RWPE2 (cell line): ENCODE measurements at regions not wholly inside any gene's neighbourhood (a gene's known extent, or its start where the extent isn't known, plus 50 kb on each side); places are given as distances from the start of the nearest gene placed in this dataset.

Experiments used
- ATAC-seq: fragments of 200-7000 bp; cut with Tn5 transposase; 3 replicates; pipeline ENCODE4 v1.9.1; 2021; ENCODE audit warnings: low read depth
- DNase-seq: peaks from one replicate; pipeline ENCODE4 v3.0.0-alpha.2; 2020; ENCODE audit warnings: low spot score
- H3K27ac ChIP-seq: fragments of 450-650 bp; 2 replicates; pipeline ENCODE4 v1.5.1; 2017; ENCODE audit warnings: mild to moderate bottlenecking; ENCODE audit not compliant: poor library complexity, severe bottlenecking
- H3K27me3 ChIP-seq: fragments of 250-450 bp; sonication (Bioruptor Pico); 2 replicates; pipeline ENCODE4 v1.5.1; 2021; ENCODE audit warnings: mild to moderate bottlenecking, moderate library complexity; ENCODE audit not compliant: insufficient read depth, poor library complexity, severe bottlenecking
- H3K36me3 ChIP-seq: fragments of 250-450 bp; sonication (Bioruptor Pico); 2 replicates; pipeline ENCODE4 v1.5.1; 2020; ENCODE audit warnings: low read depth, mild to moderate bottlenecking, moderate library complexity
- H3K4me1 ChIP-seq: fragments of 250-450 bp; sonication (Bioruptor Pico); 2 replicates; pipeline ENCODE4 v1.5.1; 2021; ENCODE audit warnings: mild to moderate bottlenecking, moderate library complexity; ENCODE audit not compliant: insufficient read depth, poor library complexity, severe bottlenecking
- H3K4me3 ChIP-seq: fragments of 250-450 bp; sonication (Bioruptor Pico); 2 replicates; pipeline ENCODE4 v1.5.1; 2021; ENCODE audit warnings: mild to moderate bottlenecking, moderate library complexity; ENCODE audit not compliant: severe bottlenecking
- H3K9me3 ChIP-seq: fragments of 250-450 bp; sonication (Bioruptor Pico); 2 replicates; pipeline ENCODE4 v1.5.1; 2021; ENCODE audit warnings: mild to moderate bottlenecking, moderate library complexity; ENCODE audit not compliant: severe bottlenecking
- TF ChIP-seq, protein P1 (sequence below): fragments of 450-650 bp; IDR thresholded peaks from one replicate; pipeline ENCODE4 v1.5.1; 2017; ENCODE audit warnings: mild to moderate bottlenecking, moderate library complexity; ENCODE audit not compliant: poor library complexity, severe bottlenecking

DNA sequence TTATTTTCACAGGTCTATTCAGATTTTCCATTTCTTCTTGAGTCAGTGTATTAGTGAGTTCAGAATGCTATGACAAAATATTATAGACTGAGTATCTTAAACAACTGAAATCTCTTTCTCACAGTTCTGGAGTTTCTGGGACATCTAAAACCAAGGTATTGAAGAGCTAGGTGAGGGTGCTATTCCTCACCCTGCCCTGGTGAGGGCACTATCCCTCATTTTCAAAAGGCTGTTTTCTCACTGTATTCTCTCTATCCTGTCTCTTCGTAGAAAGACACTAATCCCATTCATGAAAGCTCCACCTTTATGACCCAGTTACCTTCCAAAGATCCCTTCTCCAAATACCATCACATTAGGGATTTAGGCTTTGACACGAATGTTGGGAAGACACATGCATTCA, 1617.1 kb downstream of the PCDH9 start:
- DNase-seq = no peak

DNA sequence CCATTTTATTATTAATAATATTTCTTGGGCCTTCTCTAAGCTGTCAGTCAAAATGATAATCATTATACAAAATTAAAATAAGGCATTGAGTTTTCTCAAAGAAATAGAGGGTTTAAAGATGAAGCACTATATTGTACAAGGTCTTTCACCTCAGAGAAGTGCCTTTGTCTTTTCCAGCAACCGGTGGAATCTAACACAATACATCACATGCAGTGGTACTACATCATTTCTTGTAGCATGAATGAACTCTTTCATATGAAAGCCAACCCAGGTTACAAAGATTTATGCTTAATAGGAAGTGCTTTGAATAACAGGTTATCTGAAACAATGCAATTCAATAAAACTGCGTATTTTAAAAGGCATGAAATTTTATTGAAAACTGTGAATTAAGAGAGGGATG, 1620.8 kb downstream of the PCDH9 start:
- Histone ChIP-seq H3K4me3 (no peak overlapping the region), H3K9me3 (no peaks in the 10 kb centered on the region), H3K27ac (no peak overlapping the region), H3K36me3 (no peaks in the 10 kb centered on the region), H3K27me3 (no peaks in the 10 kb centered on the region), H3K4me1 (no peaks in the 10 kb centered on the region)
- DNase-seq (no peak), ATAC-seq (no peak)
- TF ChIP-seq, protein P1, sequence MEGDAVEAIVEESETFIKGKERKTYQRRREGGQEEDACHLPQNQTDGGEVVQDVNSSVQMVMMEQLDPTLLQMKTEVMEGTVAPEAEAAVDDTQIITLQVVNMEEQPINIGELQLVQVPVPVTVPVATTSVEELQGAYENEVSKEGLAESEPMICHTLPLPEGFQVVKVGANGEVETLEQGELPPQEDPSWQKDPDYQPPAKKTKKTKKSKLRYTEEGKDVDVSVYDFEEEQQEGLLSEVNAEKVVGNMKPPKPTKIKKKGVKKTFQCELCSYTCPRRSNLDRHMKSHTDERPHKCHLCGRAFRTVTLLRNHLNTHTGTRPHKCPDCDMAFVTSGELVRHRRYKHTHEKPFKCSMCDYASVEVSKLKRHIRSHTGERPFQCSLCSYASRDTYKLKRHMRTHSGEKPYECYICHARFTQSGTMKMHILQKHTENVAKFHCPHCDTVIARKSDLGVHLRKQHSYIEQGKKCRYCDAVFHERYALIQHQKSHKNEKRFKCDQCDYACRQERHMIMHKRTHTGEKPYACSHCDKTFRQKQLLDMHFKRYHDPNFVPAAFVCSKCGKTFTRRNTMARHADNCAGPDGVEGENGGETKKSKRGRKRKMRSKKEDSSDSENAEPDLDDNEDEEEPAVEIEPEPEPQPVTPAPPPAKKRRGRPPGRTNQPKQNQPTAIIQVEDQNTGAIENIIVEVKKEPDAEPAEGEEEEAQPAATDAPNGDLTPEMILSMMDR = no peak

More for the DNA sequence above, 1617.1 kb downstream of the PCDH9 start:
- ATAC-seq = no peak
- Histone ChIP-seq H3K9me3 (no peaks in the 10 kb centered on the region), H3K27me3 (no peaks in the 10 kb centered on the region), H3K36me3 (no peaks in the 10 kb centered on the region), H3K4me3 (no peak overlapping the region), H3K27ac (no peak overlapping the region), H3K4me1 (no peaks in the 10 kb centered on the region)
- TF ChIP-seq, protein P1 = peak; percentile 8

DNA sequence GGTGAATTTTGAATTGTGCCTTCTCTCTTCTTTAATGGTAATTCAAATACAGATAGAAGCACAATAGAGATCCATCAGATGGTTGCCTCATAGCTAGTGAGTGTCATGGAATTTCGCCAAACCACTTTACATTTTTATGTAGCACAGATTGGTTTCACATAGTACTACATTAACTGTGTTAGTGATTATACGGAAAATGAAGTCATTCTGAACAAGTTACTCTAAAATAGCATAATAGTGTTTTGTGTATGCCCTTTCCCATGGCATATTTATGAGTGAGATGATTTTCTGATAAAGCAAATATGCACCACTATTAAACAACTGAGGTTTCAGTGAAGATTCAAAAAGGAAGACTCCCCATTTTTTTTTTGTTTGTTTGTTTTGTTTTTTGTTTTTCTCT, 1623.5 kb downstream of the PCDH9 start:
- no peak for ATAC-seq

DNA sequence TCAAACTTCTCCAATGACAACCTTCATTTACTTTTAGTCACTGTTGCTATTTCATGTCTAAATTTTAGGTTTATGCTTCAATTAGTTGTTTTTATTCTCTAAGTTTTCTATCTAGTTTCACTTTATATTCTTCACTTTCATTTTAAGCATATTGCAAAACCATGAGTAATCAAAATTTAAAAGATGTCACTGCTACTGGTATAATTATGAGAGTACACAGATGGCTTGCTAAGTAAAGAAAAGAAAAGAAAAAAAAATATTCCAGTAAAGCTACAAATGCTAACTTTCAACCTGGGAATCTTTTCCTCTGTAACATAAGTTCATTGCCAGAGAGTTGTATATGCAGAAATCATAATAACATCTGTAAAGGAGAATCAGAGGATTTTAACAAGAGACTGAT, 1624.7 kb downstream of the PCDH9 start:
- TF ChIP-seq, protein P1 = no peak

More for the DNA sequence above, 1623.5 kb downstream of the PCDH9 start:
- DNase-seq = no peak
- Histone ChIP-seq H3K27me3 (no peaks in the 10 kb centered on the region), H3K4me1 (no peaks in the 10 kb centered on the region), H3K4me3 (no peak overlapping the region), H3K36me3 (no peaks in the 10 kb centered on the region), H3K27ac (no peak overlapping the region), H3K9me3 (no peaks in the 10 kb centered on the region)
- TF ChIP-seq, protein P1 = no peak

DNA sequence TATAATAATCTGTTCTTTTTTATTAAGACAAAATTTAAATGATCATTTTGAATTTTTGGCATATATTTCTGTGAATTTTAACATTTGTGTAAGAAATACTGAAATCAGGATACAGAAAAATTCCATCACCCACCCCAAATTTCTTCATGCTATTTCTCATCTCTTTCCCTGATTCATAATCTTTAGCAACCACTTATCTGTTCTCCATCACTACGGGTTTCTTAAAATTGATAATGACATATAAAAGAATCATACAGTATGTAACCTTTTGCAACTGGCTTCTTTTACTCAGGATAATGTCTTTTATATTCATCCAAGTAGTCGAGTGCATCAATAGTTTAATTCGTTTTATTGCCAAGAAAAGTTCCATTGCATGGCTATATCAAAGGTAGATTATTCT, 1627.0 kb downstream of the PCDH9 start:
- H3K36me3 ChIP-seq = no peaks in the 10 kb centered on the region
- H3K4me3 ChIP-seq = no peak overlapping the region
- H3K27me3 ChIP-seq = no peaks in the 10 kb centered on the region
- TF ChIP-seq, protein P1 = no peak
- no peaks in the 10 kb centered on the region for H3K4me1 ChIP-seq
- no peak overlapping the region for H3K27ac ChIP-seq
- DNase-seq = no peak
- no peak for ATAC-seq
- no peaks in the 10 kb centered on the region for H3K9me3 ChIP-seq

More for the DNA sequence above, 1624.7 kb downstream of the PCDH9 start:
- Histone ChIP-seq H3K27ac (no peak overlapping the region), H3K27me3 (no peaks in the 10 kb centered on the region), H3K36me3 (no peaks in the 10 kb centered on the region), H3K4me3 (no peak overlapping the region), H3K4me1 (no peaks in the 10 kb centered on the region), H3K9me3 (no peaks in the 10 kb centered on the region)
- no peak for ATAC-seq
- DNase-seq = no peak
